ENCODE measurements at regions not wholly inside any gene's neighbourhood (a gene's known extent, or its start where the extent isn't known, plus 50 kb on each side); places are given as distances from the start of the nearest gene placed in this dataset.

GRCh38 chr17:79680318-79680695 is 50.4 kb upstream of the ENPP7 start:
- TF ChIP-seq, protein P1, sequence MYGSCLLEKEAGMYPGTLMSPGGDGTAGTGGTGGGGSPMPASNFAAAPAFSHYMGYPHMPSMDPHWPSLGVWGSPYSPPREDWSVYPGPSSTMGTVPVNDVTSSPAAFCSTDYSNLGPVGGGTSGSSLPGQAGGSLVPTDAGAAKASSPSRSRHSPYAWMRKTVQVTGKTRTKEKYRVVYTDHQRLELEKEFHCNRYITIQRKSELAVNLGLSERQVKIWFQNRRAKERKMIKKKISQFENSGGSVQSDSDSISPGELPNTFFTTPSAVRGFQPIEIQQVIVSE (CRISPR knock-in tag; IDR thresholded peaks at IDR 0.05; ENCODE audit: borderline replicate concordance) = no peak
- TF ChIP-seq ZBTB21 (CRISPR knock-in tag; IDR thresholded peaks at IDR 0.05; ENCODE audit: borderline replicate concordance) (no peak), ELF4 (CRISPR knock-in tag; IDR thresholded peaks at IDR 0.05; ENCODE audit: low read depth) (no peak), ZBTB43 (CRISPR knock-in tag; IDR thresholded peaks at IDR 0.05) (no peak), CBFB (CRISPR knock-in tag; IDR thresholded peaks at IDR 0.05; ENCODE audit: low read depth) (no peak), ZNF121 (CRISPR knock-in tag; IDR thresholded peaks at IDR 0.05) (no peak), MAX (CRISPR knock-in tag; IDR thresholded peaks at IDR 0.05) (no peak), STAT6 (CRISPR knock-in tag; conservative IDR thresholded peaks at IDR 0.05; ENCODE audit: low read depth) (no peak), GTF2I (CRISPR knock-in tag; conservative IDR thresholded peaks at IDR 0.05) (no peak)
- Mint-ChIP-seq H3K27ac (no peak overlapping the region), H3K4me3 (no peak overlapping the region), H3K27me3 (ENCODE audit: low read depth) (peaks cover 4% of the 10 kb centered on the region; the same call in 1 of the 2 replicates), H3K4me1 (peaks cover 5% of the 10 kb centered on the region; the same call in 1 of the 2 replicates), H3K9me3 (no peaks in the 10 kb centered on the region), H3K36me3 (no peaks in the 10 kb centered on the region)
- ChIA-PET CTCF (interaction anchor here (1.4 to 2.1 kb wide), 3 partner anchors 10 to 22 kb away, joined by 4 to 10 read pairs (median 5); no protein-coding TSS in a partner anchor), POLR2A (no interaction called here)
- no peak for ATAC-seq
- DNase-seq (ENCODE audit: low spot score) = no peak

- no peak for DNase-seq (ENCODE audit: low spot score)
- CTCF ChIA-PET = interaction anchor here (0.9 to 2.1 kb wide), 4 partner anchors 9 to 62 kb away, joined by 3 to 10 read pairs (median 4); no protein-coding TSS in a partner anchor
- H3K27me3 Mint-ChIP-seq (ENCODE audit: low read depth) = peaks cover 4% of the 10 kb centered on the region; the same call in 1 of the 2 replicates
- H3K4me1 Mint-ChIP-seq = peaks cover 5% of the 10 kb centered on the region; the same call in 1 of the 2 replicates
- no peak overlapping the region for H3K27ac Mint-ChIP-seq
- H3K4me3 Mint-ChIP-seq = no peak overlapping the region
- no peak for ATAC-seq
- no peaks in the 10 kb centered on the region for H3K9me3 Mint-ChIP-seq
- no peaks in the 10 kb centered on the region for H3K36me3 Mint-ChIP-seq
- POLR2A ChIA-PET = no interaction called here
- TF ChIP-seq ZNF532 (CRISPR knock-in tag; IDR thresholded peaks at IDR 0.05; ENCODE audit: borderline replicate concordance) (no peak), FOXJ3 (CRISPR knock-in tag; IDR thresholded peaks at IDR 0.05; ENCODE audit: borderline replicate concordance) (no peak), ZNF121 (CRISPR knock-in tag; IDR thresholded peaks at IDR 0.05) (no peak), ATF1 (CRISPR knock-in tag; IDR thresholded peaks at IDR 0.05) (no peak), ESRRA (CRISPR knock-in tag; IDR thresholded peaks at IDR 0.05; ENCODE audit: borderline replicate concordance) (no peak)
- TF ChIP-seq, protein P2, sequence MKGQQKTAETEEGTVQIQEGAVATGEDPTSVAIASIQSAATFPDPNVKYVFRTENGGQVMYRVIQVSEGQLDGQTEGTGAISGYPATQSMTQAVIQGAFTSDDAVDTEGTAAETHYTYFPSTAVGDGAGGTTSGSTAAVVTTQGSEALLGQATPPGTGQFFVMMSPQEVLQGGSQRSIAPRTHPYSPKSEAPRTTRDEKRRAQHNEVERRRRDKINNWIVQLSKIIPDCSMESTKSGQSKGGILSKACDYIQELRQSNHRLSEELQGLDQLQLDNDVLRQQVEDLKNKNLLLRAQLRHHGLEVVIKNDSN (CRISPR knock-in tag; IDR thresholded peaks at IDR 0.05) = no peak
Measured at GRCh38 chr17:79679631-79680317, 51.0 kb upstream of the ENPP7 start.

Measured in WTC11 (cell line).